Neural progenitor cell (in vitro differentiated cells): ENCODE measurements at regions not wholly inside any gene's neighbourhood (a gene's known extent, or its start where the extent isn't known, plus 50 kb on each side); places are given as distances from the start of the nearest gene placed in this dataset.

Source experiments
- EZH2 ChIP-seq: fragments of 200-600 bp; sonication (generic); IDR thresholded peaks from 2 replicates; pipeline ENCODE4 v1.6.1; 2017; ENCODE audit warnings: antibody characterized with exemption, mild to moderate bottlenecking, moderate library complexity
- TF ChIP-seq, protein P1 (sequence below): fragments of 200-600 bp; sonication (generic); IDR thresholded peaks from 2 replicates; pipeline ENCODE4 v1.5.1; 2017; ENCODE audit warnings: antibody characterized with exemption, mild to moderate bottlenecking

DNA sequence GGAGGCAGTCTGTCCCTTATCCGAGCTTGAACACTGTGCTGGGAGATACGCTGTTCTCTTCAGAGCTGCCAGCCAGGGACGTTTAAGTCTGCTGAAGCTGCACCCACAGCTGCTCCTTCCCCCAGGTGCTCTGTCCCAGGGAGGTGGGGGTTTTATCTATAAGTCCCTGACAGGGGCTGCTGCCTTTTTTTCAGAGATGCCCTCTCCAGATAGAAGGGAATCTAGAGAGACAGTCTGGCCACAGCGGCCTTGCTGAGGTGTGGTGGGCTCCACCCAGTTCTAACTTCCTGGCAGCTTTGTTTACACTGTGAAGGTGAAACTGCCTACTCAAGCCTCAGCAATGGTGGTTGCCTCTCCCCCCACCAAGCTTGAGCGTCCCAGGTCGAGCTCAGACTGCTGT, 319.9 kb upstream of the GRM7 start:
- TF ChIP-seq, protein P1, sequence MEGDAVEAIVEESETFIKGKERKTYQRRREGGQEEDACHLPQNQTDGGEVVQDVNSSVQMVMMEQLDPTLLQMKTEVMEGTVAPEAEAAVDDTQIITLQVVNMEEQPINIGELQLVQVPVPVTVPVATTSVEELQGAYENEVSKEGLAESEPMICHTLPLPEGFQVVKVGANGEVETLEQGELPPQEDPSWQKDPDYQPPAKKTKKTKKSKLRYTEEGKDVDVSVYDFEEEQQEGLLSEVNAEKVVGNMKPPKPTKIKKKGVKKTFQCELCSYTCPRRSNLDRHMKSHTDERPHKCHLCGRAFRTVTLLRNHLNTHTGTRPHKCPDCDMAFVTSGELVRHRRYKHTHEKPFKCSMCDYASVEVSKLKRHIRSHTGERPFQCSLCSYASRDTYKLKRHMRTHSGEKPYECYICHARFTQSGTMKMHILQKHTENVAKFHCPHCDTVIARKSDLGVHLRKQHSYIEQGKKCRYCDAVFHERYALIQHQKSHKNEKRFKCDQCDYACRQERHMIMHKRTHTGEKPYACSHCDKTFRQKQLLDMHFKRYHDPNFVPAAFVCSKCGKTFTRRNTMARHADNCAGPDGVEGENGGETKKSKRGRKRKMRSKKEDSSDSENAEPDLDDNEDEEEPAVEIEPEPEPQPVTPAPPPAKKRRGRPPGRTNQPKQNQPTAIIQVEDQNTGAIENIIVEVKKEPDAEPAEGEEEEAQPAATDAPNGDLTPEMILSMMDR, result no peak
- TF ChIP-seq EZH2, result no peak
